IMR-90 (cell line): ENCODE measurements at regions not wholly inside any gene's neighbourhood (a gene's known extent, or its start where the extent isn't known, plus 50 kb on each side); places are given as distances from the start of the nearest gene placed in this dataset.

ENCODE experiments used
- ATAC-seq: fragments of 200-7000 bp; cut with Tn5 transposase; 2 replicates; pipeline ENCODE4 v1.9.1; 2020; ENCODE audit warnings: low read depth, mild to moderate bottlenecking, moderate library complexity
- BruUV-seq: library from RNA; stranded (reverse); fragments of 400-500 nt; replicated peaks from 2 replicates; lab custom pipeline; 2021; lab: Mats Ljungman, UMichigan
- CTCF ChIA-PET: fragments of 300-600 bp; formaldehyde crosslinking; extraction: SDS; loops from one replicate; lab custom pipeline; 2021; ENCODE audit warnings: antibody characterized with exemption; lab: Yijun Ruan, JAX
- POLR2A ChIA-PET: fragments of 300-600 bp; sonication (Branson Sonifier 250); formaldehyde crosslinking; loops from one replicate; lab custom pipeline; 2022; ENCODE audit warnings: antibody characterized with exemption; ENCODE audit not compliant: unreplicated experiment; lab: Charles Lee
- DNase-seq: peaks from one replicate; pipeline ENCODE4 v3.0.0; 2013
- H2AFZ ChIP-seq: replicated peaks from 2 replicates; pipeline ENCODE3; 2013; ENCODE audit warnings: low read length, mild to moderate bottlenecking; ENCODE audit not compliant: poor library complexity
- H2AK5ac ChIP-seq: 2 replicates; pipeline ENCODE4 v1.6.1; 2013; ENCODE audit warnings: low read depth, low read length, inconsistent platforms
- H2AK9ac ChIP-seq: replicated peaks from 2 replicates; pipeline ENCODE3; 2013; ENCODE audit warnings: mild to moderate bottlenecking, low read depth, low read length, moderate library complexity; ENCODE audit not compliant: poor library complexity
- H2BK120ac ChIP-seq: 2 replicates; pipeline ENCODE4 v1.6.1; 2013; ENCODE audit warnings: low read depth, low read length, inconsistent platforms
- H2BK15ac ChIP-seq: 3 replicates; pipeline ENCODE4 v1.6.1; 2013; ENCODE audit warnings: low read depth, low read length, inconsistent platforms
- H2BK20ac ChIP-seq: 2 replicates; pipeline ENCODE4 v1.6.1; 2013; ENCODE audit warnings: low read depth, mild to moderate bottlenecking, inconsistent platforms, low read length, moderate library complexity
- H2BK5ac ChIP-seq: 2 replicates; pipeline ENCODE4 v1.6.1; 2013; ENCODE audit warnings: mild to moderate bottlenecking, low read depth, low read length, inconsistent platforms; ENCODE audit not compliant: poor library complexity, severe bottlenecking
- H3K14ac ChIP-seq: replicated peaks from 2 replicates; pipeline ENCODE4 v1.6.1; 2013; ENCODE audit warnings: low read depth, low read length, inconsistent platforms
- H3K18ac ChIP-seq: 2 replicates; pipeline ENCODE4 v1.6.1; 2013; ENCODE audit warnings: low read depth, low read length, control low read depth
- H3K23ac ChIP-seq: 2 replicates; pipeline ENCODE4 v1.6.1; 2013; ENCODE audit warnings: low read depth, low read length, inconsistent platforms
- H3K27ac ChIP-seq: 2 replicates; pipeline ENCODE4 v1.5.1; 2013; ENCODE audit warnings: mild to moderate bottlenecking, control low read depth, low read length; ENCODE audit not compliant: insufficient read depth
- H3K27me3 ChIP-seq: 2 replicates; pipeline ENCODE4 v1.6.1; 2013; ENCODE audit warnings: low read length; ENCODE audit not compliant: control insufficient read depth, insufficient read depth
- H3K36me3 ChIP-seq: 2 replicates; pipeline ENCODE4 v1.6.1; 2013; ENCODE audit warnings: low read length, mixed read lengths; ENCODE audit not compliant: control insufficient read depth, insufficient read depth
- H3K4ac ChIP-seq: 2 replicates; pipeline ENCODE4 v1.6.1; 2013; ENCODE audit warnings: low read depth, low read length, inconsistent platforms
- H3K4me1 ChIP-seq: 2 replicates; pipeline ENCODE4 v1.6.1; 2013; ENCODE audit warnings: low read length, mixed read lengths; ENCODE audit not compliant: control insufficient read depth, insufficient read depth
- H3K4me2 ChIP-seq: 2 replicates; pipeline ENCODE4 v1.6.1; 2013; ENCODE audit warnings: low read depth, mild to moderate bottlenecking, control low read depth, low read length, moderate library complexity
- H3K4me3 ChIP-seq: 2 replicates; pipeline ENCODE4 v1.5.1; 2013; ENCODE audit warnings: low read depth, mild to moderate bottlenecking, control low read depth, low read length, moderate library complexity; ENCODE audit not compliant: insufficient read depth
- H3K56ac ChIP-seq: 2 replicates; pipeline ENCODE4 v1.6.1; 2013; ENCODE audit warnings: low read length, inconsistent platforms; ENCODE audit not compliant: insufficient read depth; ENCODE audit errors: extremely low read depth
- H3K79me1 ChIP-seq, 2 experiments: 2 replicates each; pipeline ENCODE4 v1.6.1; 2013; ENCODE audit warnings: low read length in 2 of 2, inconsistent platforms in 1 of 2, low read depth in 1 of 2
- H3K9ac ChIP-seq: 2 replicates; pipeline ENCODE4 v1.6.1; 2013; ENCODE audit warnings: low read depth, low read length, control low read depth
- H3K9me1 ChIP-seq: 2 replicates; pipeline ENCODE4 v1.6.1; 2013; ENCODE audit warnings: low read length, inconsistent platforms; ENCODE audit not compliant: insufficient read depth
- H3K9me3 ChIP-seq: 2 replicates; pipeline ENCODE4 v1.6.1; 2013; ENCODE audit warnings: low read length; ENCODE audit not compliant: control insufficient read depth, insufficient read depth
- H4K20me1 ChIP-seq: 2 replicates; pipeline ENCODE4 v1.6.1; 2013; ENCODE audit warnings: low read length, inconsistent platforms; ENCODE audit not compliant: insufficient read depth
- H4K5ac ChIP-seq: 2 replicates; pipeline ENCODE4 v1.6.1; 2013; ENCODE audit warnings: mild to moderate bottlenecking, low read depth, low read length, control low read depth
- H4K8ac ChIP-seq, 2 experiments: 2 replicates each; pipeline ENCODE4 v1.6.1; 2013; ENCODE audit warnings: low read depth in 2 of 2, low read length in 2 of 2, control low read depth in 1 of 2, inconsistent platforms in 1 of 2
- H4K91ac ChIP-seq: 2 replicates; pipeline ENCODE4 v1.6.1; 2013; ENCODE audit warnings: low read depth, low read length, inconsistent platforms; ENCODE audit not compliant: insufficient read depth
- BHLHE40 ChIP-seq: fragments of 150-350 bp; IDR thresholded peaks from 2 replicates; pipeline ENCODE4 v1.6.1; 2016; ENCODE audit warnings: mild to moderate bottlenecking, low read depth, low read length
- CEBPB ChIP-seq: IDR thresholded peaks from 2 replicates; pipeline ENCODE4 v1.6.1; 2012; ENCODE audit warnings: low read depth, low read length, improper control_type of control experiment
- CHD1 ChIP-seq: IDR thresholded peaks from 2 replicates; pipeline ENCODE4 v1.6.1; 2012; ENCODE audit warnings: low read depth, low read length, improper control_type of control experiment
- ELK1 ChIP-seq: fragments of 150-350 bp; IDR thresholded peaks from 2 replicates; pipeline ENCODE4 v1.6.1; 2016; ENCODE audit warnings: low read depth, mild to moderate bottlenecking, low read length, moderate library complexity, borderline replicate concordance
- FOS ChIP-seq: fragments of 150-350 bp; IDR thresholded peaks from 2 replicates; pipeline ENCODE4 v1.6.1; 2016; ENCODE audit warnings: low read depth, low read length
- MAFK ChIP-seq: IDR thresholded peaks from 2 replicates; pipeline ENCODE4 v1.6.1; 2012; ENCODE audit warnings: low read depth, low read length, improper control_type of control experiment
- MXI1 ChIP-seq: IDR thresholded peaks from 2 replicates; pipeline ENCODE4 v1.6.1; 2012; ENCODE audit warnings: low read depth, mild to moderate bottlenecking, low read length, moderate library complexity, borderline replicate concordance
- NFE2L2 ChIP-seq: fragments of 150-350 bp; IDR thresholded peaks from 2 replicates; pipeline ENCODE4 v1.6.1; 2016; ENCODE audit warnings: low read depth, mild to moderate bottlenecking, low read length
- POLR2A ChIP-seq: IDR thresholded peaks from 2 replicates; pipeline ENCODE4 v1.6.1; 2012; ENCODE audit warnings: mild to moderate bottlenecking, low read depth, low read length
- RAD21 ChIP-seq: IDR thresholded peaks from 2 replicates; pipeline ENCODE4 v1.6.1; 2012; ENCODE audit warnings: low read length, improper control_type of control experiment
- RFX5 ChIP-seq: IDR thresholded peaks from 2 replicates; pipeline ENCODE4 v1.8.0; 2012; ENCODE audit warnings: low read depth, mild to moderate bottlenecking, low read length, moderate library complexity
- SMC3 ChIP-seq: fragments of 150-350 bp; IDR thresholded peaks from 2 replicates; pipeline ENCODE4 v1.6.1; 2016; ENCODE audit warnings: low read depth, mild to moderate bottlenecking, antibody characterized with exemption, low read length, moderate library complexity
- USF2 ChIP-seq: fragments of 150-350 bp; IDR thresholded peaks from 2 replicates; pipeline ENCODE4 v1.6.1; 2017; ENCODE audit warnings: mild to moderate bottlenecking, antibody characterized with exemption, low read length, low read depth
- WGBS, 2 experiments: methylation state at CpG; one replicate each; pipeline versions ENCODE4 v1.1.5 to v1.1.7; 2013; ENCODE audit warnings: missing lambda C conversion rate in 2 of 2; ENCODE audit not compliant: insufficient read length in 1 of 2; ENCODE audit errors: extremely low coverage in 2 of 2; 5-methylcytosine and 5-hydroxymethylcytosine counted together
- dilution Hi-C: fragments of 300-500 bp; cut with HindIII; formaldehyde crosslinking; loops from one replicate; pipeline ENCODE4 v1.14.3; 2018; ENCODE audit warnings: low sequenced_read_pairs; ENCODE audit not compliant: unreplicated experiment
- in situ Hi-C: fragments of 300-500 bp; cut with MboI; formaldehyde crosslinking; loops from 3 replicates; pipeline ENCODE4 v1.14.3; 2019; ENCODE audit warnings: low sequenced_read_pairs, inconsistent platforms, mixed read lengths
- intact Hi-C: fragments of 100-400 bp; cut with micrococcal nuclease; formaldehyde crosslinking; loops from 2 replicates; pipeline ENCODE4 v1.10.0; 2022

DNA sequence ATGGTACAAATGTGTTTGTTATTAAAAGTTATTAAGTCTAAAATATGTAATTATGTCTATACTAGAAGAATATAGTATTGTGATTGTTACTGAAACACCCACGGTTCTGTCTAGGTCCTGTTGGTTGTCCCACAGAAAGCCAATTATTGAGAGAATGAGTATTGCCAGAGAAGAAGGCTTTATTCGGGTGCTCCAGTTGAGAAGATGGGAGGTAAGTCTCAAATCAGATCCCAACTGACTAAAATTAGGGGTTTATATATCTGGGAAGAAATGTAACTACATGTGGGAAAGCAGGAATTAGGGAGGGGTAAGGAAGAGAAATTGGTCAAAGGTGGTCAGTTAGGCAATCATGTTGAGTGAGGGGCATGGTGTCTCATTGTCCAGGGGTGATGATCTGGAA, 798.4 kb downstream of the PCDH17 start:
- H2BK20ac ChIP-seq = no peak overlapping the region
- H3K9ac ChIP-seq = no peak overlapping the region
- H3K4ac ChIP-seq = no peak overlapping the region
- no peak overlapping the region for H3K4me3 ChIP-seq
- no peaks in the 10 kb centered on the region for H3K79me1 ChIP-seq
- H4K91ac ChIP-seq = no peak overlapping the region
- no peak overlapping the region for H2AK9ac ChIP-seq
- ChIA-PET CTCF (no interaction called here), POLR2A (no interaction called here)
- H3K9me3 ChIP-seq = no peaks in the 10 kb centered on the region; the same call in 1 of the 2 replicates
- TF ChIP-seq USF2 (no peak), CHD1 (no peak), SMC3 (no peak), NFE2L2 (no peak), BHLHE40 (no peak), MAFK (no peak), CEBPB (no peak), RFX5 (no peak), MXI1 (no peak), ELK1 (no peak), RAD21 (no peak), FOS (no peak), POLR2A (no peak)
- dilution Hi-C loops = no loop called here
- H3K4me1 ChIP-seq = no peaks in the 10 kb centered on the region
- no peak overlapping the region for H3K4me2 ChIP-seq
- no peak overlapping the region for H2AFZ ChIP-seq
- in situ Hi-C loops = no loop called here
- H2BK5ac ChIP-seq = no peak overlapping the region
- H2BK120ac ChIP-seq = no peak overlapping the region
- no peaks in the 10 kb centered on the region for H3K36me3 ChIP-seq
- no peak overlapping the region for H4K8ac ChIP-seq
- H3K27me3 ChIP-seq = no peaks in the 10 kb centered on the region
- no peak overlapping the region for H3K14ac ChIP-seq
- H3K18ac ChIP-seq = no peak overlapping the region
- ATAC-seq = no peak
- intact Hi-C loops = no loop called here
- H3K23ac ChIP-seq = no peak overlapping the region
- no peak for DNase-seq
- no peaks in the 10 kb centered on the region for H3K9me1 ChIP-seq
- WGBS, 2 experiments = no CpG with 5 or more reads among the region's 2 CpGs
- no peak overlapping the region for H4K5ac ChIP-seq
- no peak overlapping the region for H3K27ac ChIP-seq
- H4K20me1 ChIP-seq = no peaks in the 10 kb centered on the region
- H2BK15ac ChIP-seq = no peak overlapping the region
- H2AK5ac ChIP-seq = no peak overlapping the region
- H3K56ac ChIP-seq = no peak overlapping the region
- no TSS peak for BruUV-seq
